Heart left ventricle (tissue), 16 donors: ENCODE measurements at regions not wholly inside any gene's neighbourhood (a gene's known extent, or its start where the extent isn't known, plus 50 kb on each side); places are given as distances from the start of the nearest gene placed in this dataset.

Experiments
- ATAC-seq, 4 donors: fragments of 200-7000 bp; cut with Tn5 transposase; one replicate each; pipeline ENCODE4 v1.9.1; 2020 to 2022; ENCODE audit warnings: moderate library complexity in 4 of 4, mild to moderate bottlenecking in 3 of 4, moderate number of reproducible peaks in 1 of 4
- DNase-seq, 5 donors: peaks; one replicate each; pipeline ENCODE4 v3.0.0-alpha.2; 2020
- H3K27ac ChIP-seq, 12 donors: fragments of 200-600 bp; sonication (generic) in 4 of 12; one replicate each; pipeline versions ENCODE4 v1.5.0 to v1.8.0; 2016 to 2022; ENCODE audit warnings: mild to moderate bottlenecking in 2 of 12
- H3K27me3 ChIP-seq, 9 donors: fragments of 200-600 bp; sonication (generic) in 2 of 9; one replicate each; pipeline versions ENCODE4 v1.5.1 to v1.8.0; 2016 to 2022; ENCODE audit warnings: mild to moderate bottlenecking in 3 of 9
- H3K36me3 ChIP-seq, 9 donors: fragments of 200-600 bp; sonication (generic) in 2 of 9; one replicate each; pipeline versions ENCODE4 v1.5.0 to v1.8.0; 2018 to 2022; ENCODE audit warnings: mild to moderate bottlenecking in 2 of 9
- H3K4me1 ChIP-seq, 12 donors: fragments of 200-600 bp; sonication (generic) in 4 of 12; one replicate each; pipeline versions ENCODE4 v1.5.0 to v1.8.0; 2016 to 2022; ENCODE audit warnings: mild to moderate bottlenecking in 3 of 12
- H3K4me3 ChIP-seq, 12 donors: fragments of 200-600 bp; sonication (generic) in 4 of 12; one replicate each; pipeline versions ENCODE4 v1.5.0 to v1.8.0; 2017 to 2022; ENCODE audit warnings: mild to moderate bottlenecking in 9 of 12, moderate library complexity in 4 of 12
- H3K9me3 ChIP-seq, 12 donors: fragments of 200-600 bp; sonication (generic) in 4 of 12; one replicate each; pipeline versions ENCODE4 v1.5.0 to v1.8.0; 2016 to 2022; ENCODE audit warnings: mild to moderate bottlenecking in 1 of 12
- POLR2A ChIP-seq, 2 donors: fragments of 450-650 bp; IDR thresholded peaks; one replicate each; pipeline ENCODE4 v1.6.1; 2017; ENCODE audit warnings: antibody characterized with exemption in 2 of 2, mild to moderate bottlenecking in 2 of 2, moderate library complexity in 2 of 2
- WGBS, 4 donors: extraction: QIAGEN DNeasy Blood & Tissue Kit in 2 of 4; methylation state at CpG; one replicate each; pipeline versions ENCODE4 v1.1.5 to v1.1.7; 2013 to 2018; 5-methylcytosine and 5-hydroxymethylcytosine counted together
- intact Hi-C, 10 donors: fragments of 100-400 bp; cut with DNase I; formaldehyde crosslinking; loops; one replicate each; pipeline versions ENCODE4 v1.11.1 to v1.14.2; 2022
- TF ChIP-seq, protein P1 (sequence below), 12 donors: fragments of 200-600 bp; sonication (generic) in 4 of 12; IDR thresholded peaks; one replicate each; pipeline versions ENCODE4 v1.5.0 to v1.8.0; 2018 to 2022; ENCODE audit warnings: antibody characterized with exemption in 12 of 12, mild to moderate bottlenecking in 5 of 12
- donor health status: ischemic (EF 13 %, LVEDD 7.1; RV severe dilation, severe dysfunction).
- donor health status: healthy with polysubstance abuse.
- donor health status: DM: no; HTN: yes; CAD: no.
- donor health status: DM: no; HTN: no; CAD: no.
- donor health status: ischemic (EF 25% LVEDD 6.9; RV normal size, moderate dysfunction).
- donor health status: ischemic (EF 25% LVEDD 5.7; RV mildly dilated, moderate dysfunction).
- donor health status: healthy.
- donor health status: DM: yes; HTN: yes; CAD: no.
- donor health status: ischemic (EF 35%, LVEDD 5.7; RV mildly dilated, moderate dysfunction).
- donor health status: nonischemic (EF 11% LVEDD 7.7; RV severe dilation, severe dysfunction).
- donor health status: DM: yes; HTN: yes; CAD: no.
- donor health status: PGD.
- donor health status: ischemic (EF 29% LVEDD 5.4; RV normal size, mild dysfunction).
- donor health status: nonischemic (EF 23%, LVEDD 6.1; RV moderate dilation, normal function).

DNA sequence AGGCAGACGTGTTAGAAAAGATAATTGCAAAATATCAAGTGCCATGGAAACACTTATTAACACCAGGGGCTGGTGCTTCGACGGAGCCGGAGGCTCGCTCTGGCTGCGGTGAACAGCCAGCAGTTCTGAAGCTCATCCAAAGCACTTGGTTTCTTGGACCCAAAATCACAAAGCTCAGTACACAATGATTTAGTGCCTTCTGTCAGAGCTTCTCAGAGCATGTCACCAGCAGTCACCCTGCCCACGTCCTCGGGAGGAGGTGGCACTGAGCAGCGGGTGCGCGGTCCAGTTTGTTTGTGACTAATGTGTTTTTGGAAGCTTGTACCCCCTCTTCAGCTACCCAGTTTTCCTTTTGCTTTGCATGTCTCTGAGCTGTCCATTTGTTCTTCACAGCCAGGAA is 58.7 kb upstream of the KIRREL3 start:
- peaks cover 0 to 22% (median 0%) of the 10 kb centered on the region in 9 donors for H3K27me3 ChIP-seq
- no peaks in the 10 kb centered on the region for H3K9me3 ChIP-seq
- H3K4me1 ChIP-seq: no peaks in the 10 kb centered on the region
- DNase-seq (no peak), ATAC-seq (no peak)
- 84 to 90% (median 86%) methylated on average over 11 of the region's 11 CpGs for WGBS, 4 donors
- intact Hi-C loops: no loop called here
- no peak overlapping the region for H3K27ac ChIP-seq
- TF ChIP-seq POLR2A (IDR thresholded peaks at IDR 0.05): no peak
- TF ChIP-seq, protein P1, sequence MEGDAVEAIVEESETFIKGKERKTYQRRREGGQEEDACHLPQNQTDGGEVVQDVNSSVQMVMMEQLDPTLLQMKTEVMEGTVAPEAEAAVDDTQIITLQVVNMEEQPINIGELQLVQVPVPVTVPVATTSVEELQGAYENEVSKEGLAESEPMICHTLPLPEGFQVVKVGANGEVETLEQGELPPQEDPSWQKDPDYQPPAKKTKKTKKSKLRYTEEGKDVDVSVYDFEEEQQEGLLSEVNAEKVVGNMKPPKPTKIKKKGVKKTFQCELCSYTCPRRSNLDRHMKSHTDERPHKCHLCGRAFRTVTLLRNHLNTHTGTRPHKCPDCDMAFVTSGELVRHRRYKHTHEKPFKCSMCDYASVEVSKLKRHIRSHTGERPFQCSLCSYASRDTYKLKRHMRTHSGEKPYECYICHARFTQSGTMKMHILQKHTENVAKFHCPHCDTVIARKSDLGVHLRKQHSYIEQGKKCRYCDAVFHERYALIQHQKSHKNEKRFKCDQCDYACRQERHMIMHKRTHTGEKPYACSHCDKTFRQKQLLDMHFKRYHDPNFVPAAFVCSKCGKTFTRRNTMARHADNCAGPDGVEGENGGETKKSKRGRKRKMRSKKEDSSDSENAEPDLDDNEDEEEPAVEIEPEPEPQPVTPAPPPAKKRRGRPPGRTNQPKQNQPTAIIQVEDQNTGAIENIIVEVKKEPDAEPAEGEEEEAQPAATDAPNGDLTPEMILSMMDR (IDR thresholded peaks at IDR 0.05): no peak
- no peaks in the 10 kb centered on the region for H3K36me3 ChIP-seq
- H3K4me3 ChIP-seq: no peak overlapping the region

DNA sequence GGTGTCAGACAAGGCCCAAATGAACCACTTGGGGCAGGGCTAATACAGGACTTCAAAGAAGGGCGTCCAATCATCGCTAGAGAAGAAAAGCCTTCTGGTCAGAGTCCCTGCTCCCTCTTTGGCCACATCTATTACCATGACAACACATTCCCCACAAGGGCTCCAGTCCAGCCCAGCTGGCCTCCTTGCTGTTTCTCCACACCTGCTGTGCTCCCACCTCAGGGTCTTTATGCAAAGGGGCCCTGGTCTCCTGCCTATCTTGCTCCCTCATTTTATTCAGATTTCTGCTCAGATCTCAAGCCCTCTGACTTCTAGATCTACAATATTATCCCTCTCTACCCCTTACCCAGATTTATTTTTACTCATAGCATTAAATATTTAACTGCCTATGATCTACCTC is 58.0 kb upstream of the KIRREL3 start:
- no peak for ATAC-seq
- H3K4me1 ChIP-seq: no peaks in the 10 kb centered on the region
- 78 to 91% (median 84%) methylated on average over 2 of the region's 2 CpGs for WGBS, 4 donors

DNA sequence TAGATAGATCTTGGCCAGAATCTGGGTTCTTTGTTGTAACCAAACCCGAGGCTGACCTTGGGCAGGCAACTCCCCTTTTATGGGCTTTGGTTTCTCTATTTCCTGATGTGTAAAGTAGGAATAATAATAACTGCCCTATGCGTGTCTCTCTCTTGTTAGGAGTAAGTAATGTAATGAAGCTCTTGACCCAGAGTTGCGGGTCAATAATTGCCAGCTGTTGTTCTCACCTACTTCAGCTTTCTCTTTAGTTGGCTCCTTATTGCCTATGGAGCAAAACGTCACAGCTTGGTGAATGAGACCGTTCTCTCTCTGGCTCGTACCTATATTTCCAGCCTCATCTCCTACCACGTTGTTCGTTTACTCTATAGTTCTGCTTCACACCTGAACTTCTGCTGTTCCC is 56.6 kb upstream of the KIRREL3 start:
- Histone ChIP-seq H3K4me3 (no peak overlapping the region), H3K27ac (no peak overlapping the region), H3K27me3 (peaks cover 0 to 16% (median 0%) of the 10 kb centered on the region in 9 donors), H3K4me1 (no peaks in the 10 kb centered on the region), H3K9me3 (no peaks in the 10 kb centered on the region), H3K36me3 (no peaks in the 10 kb centered on the region)
- no peak for TF ChIP-seq POLR2A (IDR thresholded peaks at IDR 0.05)
- TF ChIP-seq, protein P1 (IDR thresholded peaks at IDR 0.05): no peak
- DNase-seq (no peak), ATAC-seq (no peak)
- 84 to 89% (median 87%) methylated on average over 8 of the region's 8 CpGs for WGBS, 4 donors
- intact Hi-C loops: no loop called here

More for the DNA sequence above, 58.0 kb upstream of the KIRREL3 start:
- TF ChIP-seq, protein P1 (IDR thresholded peaks at IDR 0.05): no peak
- no peak for TF ChIP-seq POLR2A (IDR thresholded peaks at IDR 0.05)
- H3K36me3 ChIP-seq: no peaks in the 10 kb centered on the region
- H3K27ac ChIP-seq: no peak overlapping the region
- intact Hi-C loops: no loop called here
- no peak overlapping the region for H3K4me3 ChIP-seq
- no peak for DNase-seq
- H3K9me3 ChIP-seq: no peaks in the 10 kb centered on the region
- peaks cover 0 to 19% (median 0%) of the 10 kb centered on the region in 9 donors for H3K27me3 ChIP-seq

DNA sequence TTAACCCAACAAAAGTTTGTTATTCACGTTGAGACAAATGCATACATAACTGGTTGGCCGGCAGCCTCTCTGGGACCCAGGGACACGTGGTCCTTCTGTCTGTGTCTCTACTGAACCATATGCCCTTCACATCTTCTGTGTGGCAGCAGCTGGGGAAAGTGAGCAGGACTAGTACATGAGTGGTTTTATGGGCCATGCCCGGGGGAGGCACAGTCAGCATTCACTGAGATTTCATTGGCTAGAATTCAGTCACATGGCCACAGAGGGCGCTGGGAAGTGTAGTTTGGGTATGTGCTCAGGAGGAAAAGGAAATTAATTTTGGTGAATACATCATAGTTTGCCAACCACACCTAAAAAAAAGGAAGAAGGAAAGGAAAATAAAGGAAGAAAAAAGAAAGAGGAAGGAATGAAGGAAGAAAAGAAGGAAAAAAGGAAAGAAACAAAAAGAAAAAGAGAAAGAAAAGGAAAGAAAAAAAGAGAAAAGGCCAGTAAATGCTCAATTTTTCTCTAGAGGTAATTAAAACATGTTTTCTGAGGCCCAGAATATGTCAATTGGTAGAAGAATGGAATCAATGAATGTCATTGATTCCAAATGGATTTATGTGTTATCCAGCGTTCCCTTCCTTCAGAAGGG is 55.9 kb upstream of the KIRREL3 start:
- Histone ChIP-seq H3K27ac (no peak overlapping the region), H3K27me3 (peaks cover 0 to 11% (median 0%) of the 10 kb centered on the region in 9 donors), H3K4me1 (no peaks in the 10 kb centered on the region), H3K9me3 (no peaks in the 10 kb centered on the region), H3K4me3 (no peak overlapping the region), H3K36me3 (no peaks in the 10 kb centered on the region)
- DNase-seq: no peak
- no peak for TF ChIP-seq POLR2A (IDR thresholded peaks at IDR 0.05)
- TF ChIP-seq, protein P1 (IDR thresholded peaks at IDR 0.05): no peak
- no peak for ATAC-seq
- intact Hi-C loops: no loop called here
- WGBS, 4 donors: 69 to 78% (median 74%) methylated on average over 6 of the region's 6 CpGs
